Esophagus muscularis mucosa (tissue), 3 donors: ENCODE measurements at regions not wholly inside any gene's neighbourhood (a gene's known extent, or its start where the extent isn't known, plus 50 kb on each side); places are given as distances from the start of the nearest gene placed in this dataset.

Source experiments
- POLR2A ChIP-seq: fragments of 450-650 bp; IDR thresholded peaks from one replicate; pipeline ENCODE4 v1.6.1; 2017; ENCODE audit warnings: antibody characterized with exemption, moderate library complexity, mild to moderate bottlenecking, low read depth
- TF ChIP-seq, protein P1 (sequence below), 3 experiments: fragments of 200-600 bp in 2 of 3; fragments of 450-650 bp in 1 of 3; sonication (generic) in 2 of 3; IDR thresholded peaks; one replicate each; pipeline ENCODE4 v1.5.1; 2017 to 2019; ENCODE audit warnings: antibody characterized with exemption in 3 of 3, mild to moderate bottlenecking in 2 of 3, moderate library complexity in 1 of 3

DNA sequence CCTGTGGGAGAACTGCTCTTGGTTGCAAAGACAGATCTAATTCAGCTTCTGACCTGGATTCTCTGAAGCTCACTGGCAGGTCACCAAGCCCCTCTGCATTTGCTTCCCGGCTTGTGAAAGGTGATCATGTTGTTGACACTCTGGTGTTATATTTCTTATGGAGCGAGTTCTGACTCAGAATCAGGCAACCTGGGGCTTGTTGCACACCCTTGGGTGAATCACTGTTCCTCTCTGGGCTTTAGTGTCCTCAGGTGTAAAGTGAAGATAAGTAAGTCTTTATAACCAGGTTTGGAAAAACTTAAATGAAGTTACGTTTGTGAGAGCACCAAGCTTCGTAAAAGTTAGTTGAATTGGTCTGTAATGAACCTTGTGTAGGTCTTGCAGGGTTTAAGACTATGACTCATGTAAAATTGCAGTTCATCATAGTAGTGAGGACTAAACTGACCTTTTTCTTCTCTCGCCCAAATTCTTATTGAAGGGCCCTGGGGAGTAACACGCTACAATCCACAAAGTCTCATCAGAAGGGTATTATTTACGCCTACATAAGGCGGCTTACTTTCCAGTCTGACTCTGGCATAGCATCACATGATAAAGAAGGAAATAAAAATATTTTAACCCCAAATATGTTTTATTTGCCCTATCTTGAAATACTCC, 218.6 kb downstream of the TMEM38B start:
- no peak for TF ChIP-seq POLR2A
- TF ChIP-seq, protein P1, sequence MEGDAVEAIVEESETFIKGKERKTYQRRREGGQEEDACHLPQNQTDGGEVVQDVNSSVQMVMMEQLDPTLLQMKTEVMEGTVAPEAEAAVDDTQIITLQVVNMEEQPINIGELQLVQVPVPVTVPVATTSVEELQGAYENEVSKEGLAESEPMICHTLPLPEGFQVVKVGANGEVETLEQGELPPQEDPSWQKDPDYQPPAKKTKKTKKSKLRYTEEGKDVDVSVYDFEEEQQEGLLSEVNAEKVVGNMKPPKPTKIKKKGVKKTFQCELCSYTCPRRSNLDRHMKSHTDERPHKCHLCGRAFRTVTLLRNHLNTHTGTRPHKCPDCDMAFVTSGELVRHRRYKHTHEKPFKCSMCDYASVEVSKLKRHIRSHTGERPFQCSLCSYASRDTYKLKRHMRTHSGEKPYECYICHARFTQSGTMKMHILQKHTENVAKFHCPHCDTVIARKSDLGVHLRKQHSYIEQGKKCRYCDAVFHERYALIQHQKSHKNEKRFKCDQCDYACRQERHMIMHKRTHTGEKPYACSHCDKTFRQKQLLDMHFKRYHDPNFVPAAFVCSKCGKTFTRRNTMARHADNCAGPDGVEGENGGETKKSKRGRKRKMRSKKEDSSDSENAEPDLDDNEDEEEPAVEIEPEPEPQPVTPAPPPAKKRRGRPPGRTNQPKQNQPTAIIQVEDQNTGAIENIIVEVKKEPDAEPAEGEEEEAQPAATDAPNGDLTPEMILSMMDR (IDR thresholded peaks at IDR 0.05), result no peak
